B cell (primary cell): ENCODE measurements at regions not wholly inside any gene's neighbourhood (a gene's known extent, or its start where the extent isn't known, plus 50 kb on each side); places are given as distances from the start of the nearest gene placed in this dataset.

Experiments used
- CTCF ChIP-seq: fragments of 200-600 bp; IDR thresholded peaks from one replicate; pipeline ENCODE4 v1.8.0; 2022; ENCODE audit warnings: antibody characterized with exemption, mild to moderate bottlenecking
- EZH2 ChIP-seq: IDR thresholded peaks from 2 replicates; pipeline ENCODE4 v1.6.1; 2012; ENCODE audit warnings: borderline replicate concordance, low read depth, mild to moderate bottlenecking, moderate library complexity, low read length; ENCODE audit not compliant: insufficient read depth, poor library complexity, severe bottlenecking

- TF ChIP-seq CTCF (no peak), EZH2 (no peak)
Measured at GRCh38 chr11:103673773-103674172, 362.7 kb upstream of the DDI1 start.
